GM18861 (cell line): ENCODE measurements at regions not wholly inside any gene's neighbourhood (a gene's known extent, or its start where the extent isn't known, plus 50 kb on each side); places are given as distances from the start of the nearest gene placed in this dataset.
"Not testable (repeated sequence)": the region's sequence is repeated elsewhere in the genome, so short reads cannot be mapped to it uniquely, and the experiment has no call there.

Source experiments
- ATAC-seq: cut with Tn5 transposase; IDR thresholded peaks from one replicate; pipeline ENCODE4 v1.9.1; 2021; ENCODE audit not compliant: unreplicated experiment

GRCh38 chr20:11166712-11167111, 492.9 kb upstream of the JAG1 start:
- ATAC-seq = no peak

GRCh38 chr20:11168026-11168425, 494.2 kb upstream of the JAG1 start:
- no peak for ATAC-seq

GRCh38 chr20:11170025-11170424, 496.2 kb upstream of the JAG1 start:
- ATAC-seq = no peak

- ATAC-seq = no peak
Measured at GRCh38 chr20:11170565-11170964, 496.8 kb upstream of the JAG1 start.

- ATAC-seq = no peak
Measured at GRCh38 chr20:11172881-11173280, 499.1 kb upstream of the JAG1 start.

- no peak for ATAC-seq
Measured at GRCh38 chr20:11173916-11174315, 500.1 kb upstream of the JAG1 start.

- no peak for ATAC-seq
Measured at GRCh38 chr20:11174861-11175260, 501.1 kb upstream of the JAG1 start.

GRCh38 chr20:11176431-11176830, 502.6 kb upstream of the JAG1 start:
- no peak for ATAC-seq

- no peak for ATAC-seq
Measured at GRCh38 chr20:11178946-11179654, 505.3 kb upstream of the JAG1 start.

- no peak for ATAC-seq
Measured at GRCh38 chr20:11180186-11180585, 506.4 kb upstream of the JAG1 start.

GRCh38 chr20:11181129-11181528, 507.3 kb upstream of the JAG1 start:
- not testable (repeated sequence) for ATAC-seq

- no peak for ATAC-seq
Measured at GRCh38 chr20:11181966-11182365, 508.2 kb upstream of the JAG1 start.

GRCh38 chr20:11182720-11183119, 508.9 kb upstream of the JAG1 start:
- no peak for ATAC-seq

GRCh38 chr20:11186301-11187008, 512.7 kb upstream of the JAG1 start:
- ATAC-seq = no peak

GRCh38 chr20:11188843-11189603, 515.2 kb upstream of the JAG1 start:
- no peak for ATAC-seq

- ATAC-seq = no peak
Measured at GRCh38 chr20:11190741-11191140, 516.9 kb upstream of the JAG1 start.

- ATAC-seq = no peak
Measured at GRCh38 chr20:11192106-11192505, 518.3 kb upstream of the JAG1 start.

- no peak for ATAC-seq
Measured at GRCh38 chr20:11193241-11193640, 519.4 kb upstream of the JAG1 start.

- no peak for ATAC-seq
Measured at GRCh38 chr20:11195169-11195568, 521.4 kb upstream of the JAG1 start.

- ATAC-seq = no peak
Measured at GRCh38 chr20:11195899-11196558, 522.2 kb upstream of the JAG1 start.

GRCh38 chr20:11197851-11198250, 524.1 kb upstream of the JAG1 start:
- ATAC-seq = no peak
